ENCODE measurements at regions not wholly inside any gene's neighbourhood (a gene's known extent, or its start where the extent isn't known, plus 50 kb on each side); places are given as distances from the start of the nearest gene placed in this dataset.
A peak's percentile ranks its signal among the peaks of the same experiment; 100 is the strongest.
"Not testable (repeated sequence)": the region's sequence is repeated elsewhere in the genome, so short reads cannot be mapped to it uniquely, and the experiment has no call there.

GRCh38 chr12:46567667-46568066 is 195.1 kb upstream of the SLC38A2 start:
- POLR2A ChIA-PET: no interaction called here
- FAIRE-seq: peak; percentile 51
- no peak overlapping the region for H3K4me2 ChIP-seq
- no peak for DNase-seq (ENCODE audit: low read depth in 1 of 2, low spot score in 1 of 2)
- TF ChIP-seq HOXB13 (CRISPR knock-in tag; IDR thresholded peaks at IDR 0.05; ENCODE audit: low read depth): no peak
- CTCF ChIA-PET: interaction anchor here (0.6 to 0.7 kb wide), 2 partner anchors 41 to 449 kb away, joined by 3 read pairs; no protein-coding TSS in a partner anchor
- H3K4me3 ChIP-seq: no peak overlapping the region
- no peak overlapping the region for H3K27ac ChIP-seq
- peaks cover 8% of the 10 kb centered on the region for H3K4me1 ChIP-seq
- H3K9me3 ChIP-seq: peaks cover 51% of the 10 kb centered on the region
- ATAC-seq: no peak

- Histone ChIP-seq H3K4me1 (peaks cover 28% of the 10 kb centered on the region), H3K4me2 (peak overlapping the region; percentile 71), H3K27ac (peak overlapping the region; percentile 84 to 86), H3K4me3 (no peak overlapping the region), H3K9me3 (peaks cover 36% of the 10 kb centered on the region)
- FAIRE-seq (peak; percentile 94), DNase-seq (ENCODE audit: low read depth in 1 of 2, low spot score in 1 of 2) (peak in 1 of 2 experiments; percentile 72), ATAC-seq (peak; percentile 78 to 86)
- ChIA-PET POLR2A (interaction anchor here (1.0 to 1.1 kb wide), 2 partner anchors 175 to 191 kb away, joined by 3 read pairs; no protein-coding TSS in a partner anchor), CTCF (interaction anchor here (0.7 to 1.1 kb wide), 3 partner anchors 12 to 64 kb away, joined by 3 read pairs; no protein-coding TSS in a partner anchor)
- TF ChIP-seq, protein P1, sequence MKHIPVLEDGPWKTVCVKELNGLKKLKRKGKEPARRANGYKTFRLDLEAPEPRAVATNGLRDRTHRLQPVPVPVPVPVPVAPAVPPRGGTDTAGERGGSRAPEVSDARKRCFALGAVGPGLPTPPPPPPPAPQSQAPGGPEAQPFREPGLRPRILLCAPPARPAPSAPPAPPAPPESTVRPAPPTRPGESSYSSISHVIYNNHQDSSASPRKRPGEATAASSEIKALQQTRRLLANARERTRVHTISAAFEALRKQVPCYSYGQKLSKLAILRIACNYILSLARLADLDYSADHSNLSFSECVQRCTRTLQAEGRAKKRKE (CRISPR knock-in tag; IDR thresholded peaks at IDR 0.05; ENCODE audit: low read depth): 0 out of 2 replicates have a peak, but pooled peaks have one; percentile 15
- 0 out of 2 replicates have a peak, but pooled peaks have one; percentile 49 for TF ChIP-seq HOXB5 (CRISPR knock-in tag; IDR thresholded peaks at IDR 0.05)
- peak in 1 of 2 experiments; percentile 61; a peak in 2 of 5 replicates for TF ChIP-seq JUN (IDR thresholded peaks at IDR 0.05)
- TF ChIP-seq, protein P2, sequence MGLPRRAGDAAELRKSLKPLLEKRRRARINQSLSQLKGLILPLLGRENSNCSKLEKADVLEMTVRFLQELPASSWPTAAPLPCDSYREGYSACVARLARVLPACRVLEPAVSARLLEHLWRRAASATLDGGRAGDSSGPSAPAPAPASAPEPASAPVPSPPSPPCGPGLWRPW (IDR thresholded peaks at IDR 0.05): 0 out of 2 replicates have a peak, but pooled peaks have one; percentile 57
- 0 out of 2 replicates have a peak, but pooled peaks have one; percentile 26 for TF ChIP-seq FOSL2 (IDR thresholded peaks at IDR 0.05)
- TF ChIP-seq FOSL2 (CRISPR knock-in tag; IDR thresholded peaks at IDR 0.05): peak; percentile 69
- TF ChIP-seq HDAC2 (IDR thresholded peaks at IDR 0.05): no peak
- TF ChIP-seq NFE2L2 (conservative IDR thresholded peaks at IDR 0.05; ENCODE audit: low read length): no peak
- peak; percentile 97 to 98 for TF ChIP-seq CEBPB (IDR thresholded peaks at IDR 0.05)
- TF ChIP-seq SMC3 (IDR thresholded peaks at IDR 0.05): peak; percentile 42; the same call in 1 of the 3 replicates
- peak; percentile 61; the same call in 1 of the 2 replicates for TF ChIP-seq JUNB (IDR thresholded peaks at IDR 0.05)
- TF ChIP-seq EP300 (IDR thresholded peaks at IDR 0.05): peak; percentile 34 to 38; a peak in 2 of 5 replicates
- TF ChIP-seq RAD21 (conservative IDR thresholded peaks at IDR 0.05 in 1 of 2, IDR thresholded peaks at IDR 0.05 in 1 of 2): peak in 1 of 2 experiments; percentile 48; a peak in 3 of 5 replicates
- no peak for TF ChIP-seq KDM1A (IDR thresholded peaks at IDR 0.05; ENCODE audit: low read depth)
- WGBS (ENCODE audit: missing lambda C conversion rate): 22% methylated on average over 5 of the region's 5 CpGs
Observed at GRCh38 chr12:46562625-46563225, 190.2 kb upstream of the SLC38A2 start.

- Histone ChIP-seq H3K4me2 (peak overlapping the region; percentile 71), H3K4me1 (peaks cover 36% of the 10 kb centered on the region), H3K27ac (peak overlapping the region; percentile 84 to 86), H3K9me3 (peaks cover 29% of the 10 kb centered on the region)
- H3K4me3 ChIP-seq: not testable (repeated sequence)
- DNase-seq (ENCODE audit: low read depth in 1 of 2, low spot score in 1 of 2) (peak in 1 of 2 experiments; percentile 57), ATAC-seq (peak; percentile 63 to 89), FAIRE-seq (peak; percentile 13)
- 0 out of 2 replicates have a peak, but pooled peaks have one; percentile 1 for TF ChIP-seq ZC3H11A (IDR thresholded peaks at IDR 0.05)
- TF ChIP-seq SMC3 (IDR thresholded peaks at IDR 0.05): peak; percentile 14; the same call in 1 of the 3 replicates
- TF ChIP-seq CEBPB (IDR thresholded peaks at IDR 0.05): peak; percentile 37 to 46; a peak in 2 of 4 replicates
- peak; percentile 19; the same call in 1 of the 2 replicates for TF ChIP-seq JUNB (IDR thresholded peaks at IDR 0.05)
- 0 out of 2 replicates have a peak, but pooled peaks have one; percentile 36 for TF ChIP-seq FOSL2 (IDR thresholded peaks at IDR 0.05)
- TF ChIP-seq FOSL2 (CRISPR knock-in tag; IDR thresholded peaks at IDR 0.05): peak; percentile 54
- TF ChIP-seq EP300 (IDR thresholded peaks at IDR 0.05): peak; percentile 42 to 48; a peak in 2 of 5 replicates
- peak; percentile 4 for TF ChIP-seq MAFK (IDR thresholded peaks at IDR 0.05; ENCODE audit: partially characterized antibody)
- TF ChIP-seq ZSCAN20 (CRISPR knock-in tag; IDR thresholded peaks at IDR 0.05): 0 out of 2 replicates have a peak, but pooled peaks have one; percentile 23
- WGBS (ENCODE audit: missing lambda C conversion rate): 58% methylated on average over 7 of the region's 7 CpGs
- ChIA-PET POLR2A (interaction anchor here (1.0 kb wide), 1 partner anchor 190 kb away, joined by 3 read pairs; no protein-coding TSS in a partner anchor), CTCF (interaction anchor here (0.7 to 1.8 kb wide), 5 partner anchors 11 to 248 kb away, joined by 3 read pairs; no protein-coding TSS in a partner anchor)
Observed at GRCh38 chr12:46561769-46562624, 189.4 kb upstream of the SLC38A2 start.

Data from A549 (cell line).